ENCODE measurements at regions not wholly inside any gene's neighbourhood (a gene's known extent, or its start where the extent isn't known, plus 50 kb on each side); places are given as distances from the start of the nearest gene placed in this dataset.

DNA sequence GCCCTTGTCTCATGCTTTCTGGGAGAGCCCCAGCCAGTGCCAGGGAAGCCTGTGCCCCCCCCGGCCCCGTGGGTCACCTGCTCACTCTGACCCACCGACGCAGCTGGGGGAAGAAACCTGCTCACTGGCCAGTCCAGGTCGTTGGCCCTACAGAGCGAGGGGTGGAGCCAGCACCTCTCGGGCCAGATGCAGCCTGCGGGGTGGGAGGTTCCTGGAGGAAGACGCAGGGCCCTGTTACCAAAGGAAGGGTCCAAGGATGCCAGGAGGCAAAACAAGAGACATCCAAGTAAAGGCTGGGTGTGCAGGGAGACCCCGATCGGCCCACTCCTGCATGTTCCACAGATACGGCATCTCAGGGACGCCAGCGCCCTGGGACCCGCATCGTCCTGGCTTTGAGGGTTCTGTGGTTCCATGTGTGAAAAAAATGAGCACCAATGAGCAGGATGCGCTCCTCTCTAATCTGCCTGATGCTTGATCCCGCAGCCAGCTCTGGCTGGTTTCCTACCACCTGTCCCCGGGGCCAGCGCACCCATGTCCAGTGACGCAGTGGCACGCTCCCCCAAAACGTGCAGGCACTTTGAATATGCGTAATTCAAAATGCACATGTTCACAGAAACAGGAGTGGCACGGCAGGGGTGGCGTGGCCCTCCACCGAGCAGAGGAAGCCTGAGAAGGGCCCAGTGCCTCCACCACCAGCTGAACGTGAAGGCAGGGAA is 66.0 kb upstream of the GALNT9 start:
- TF ChIP-seq TAF1 (IDR thresholded peaks at IDR 0.05; ENCODE audit: borderline replicate concordance, insufficient read depth, low read length) (no peak), REST (IDR thresholded peaks at IDR 0.05; ENCODE audit: insufficient read depth in 1 of 2, low read depth in 2 of 2, low read length in 2 of 2) (no peak), SIN3A (IDR thresholded peaks at IDR 0.05; ENCODE audit: borderline replicate concordance, insufficient read depth, low read length) (no peak), FOXP2 (optimal IDR thresholded peaks at IDR 0.05; ENCODE audit: borderline replicate concordance, extremely low read depth, extremely low read length, insufficient read depth) (no peak), POLR2AphosphoS5 (IDR thresholded peaks at IDR 0.05; ENCODE audit: low read depth, low read length) (no peak)

DNA sequence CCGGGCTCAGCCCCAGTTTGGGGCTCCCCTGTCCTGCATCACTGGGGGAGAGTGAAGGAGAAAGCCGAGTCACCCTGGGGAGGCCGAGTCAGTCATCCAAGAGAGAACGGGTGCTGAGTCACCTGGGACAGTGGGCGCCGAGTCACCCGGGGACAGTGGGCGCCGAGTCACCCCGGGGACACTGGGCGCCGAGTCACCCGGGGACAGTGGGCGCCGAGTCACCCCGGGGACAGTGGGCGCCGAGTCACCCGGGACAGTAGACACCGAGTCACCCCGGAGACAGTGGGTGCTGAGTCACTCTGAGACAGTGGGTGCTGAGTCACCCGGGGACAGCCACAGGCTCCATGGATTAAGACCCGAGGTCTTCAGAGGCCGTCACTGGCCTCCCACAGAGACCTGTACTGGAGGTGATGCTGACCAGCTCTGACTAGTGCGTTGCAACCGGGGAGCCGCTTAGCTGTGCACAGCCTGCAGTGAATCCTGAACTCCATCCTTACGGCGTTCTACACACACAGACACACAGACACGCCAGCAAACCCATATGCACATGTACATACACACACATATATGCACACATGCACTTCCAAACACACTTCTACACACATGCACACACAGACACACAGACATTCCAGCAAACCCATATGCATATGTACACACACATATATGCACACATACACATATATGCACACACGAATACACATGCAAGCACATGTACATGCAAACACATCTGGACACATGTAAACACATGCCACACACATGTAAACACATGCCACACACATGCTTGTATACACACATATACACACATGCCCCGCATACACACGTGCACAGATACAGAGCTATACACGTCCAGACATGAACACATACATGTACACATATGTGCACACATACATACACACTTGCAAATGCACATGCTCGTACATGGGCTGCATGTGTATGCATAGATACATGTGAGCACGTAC is 64.9 kb upstream of the GALNT9 start:
- TF ChIP-seq TAF1 (IDR thresholded peaks at IDR 0.05; ENCODE audit: borderline replicate concordance, insufficient read depth, low read length) (no peak), SIN3A (IDR thresholded peaks at IDR 0.05; ENCODE audit: borderline replicate concordance, insufficient read depth, low read length) (no peak), POLR2AphosphoS5 (IDR thresholded peaks at IDR 0.05; ENCODE audit: low read depth, low read length) (no peak), FOXP2 (optimal IDR thresholded peaks at IDR 0.05; ENCODE audit: borderline replicate concordance, extremely low read depth, extremely low read length, insufficient read depth) (no peak), REST (IDR thresholded peaks at IDR 0.05; ENCODE audit: insufficient read depth in 1 of 2, low read depth in 2 of 2, low read length in 2 of 2) (no peak)

DNA sequence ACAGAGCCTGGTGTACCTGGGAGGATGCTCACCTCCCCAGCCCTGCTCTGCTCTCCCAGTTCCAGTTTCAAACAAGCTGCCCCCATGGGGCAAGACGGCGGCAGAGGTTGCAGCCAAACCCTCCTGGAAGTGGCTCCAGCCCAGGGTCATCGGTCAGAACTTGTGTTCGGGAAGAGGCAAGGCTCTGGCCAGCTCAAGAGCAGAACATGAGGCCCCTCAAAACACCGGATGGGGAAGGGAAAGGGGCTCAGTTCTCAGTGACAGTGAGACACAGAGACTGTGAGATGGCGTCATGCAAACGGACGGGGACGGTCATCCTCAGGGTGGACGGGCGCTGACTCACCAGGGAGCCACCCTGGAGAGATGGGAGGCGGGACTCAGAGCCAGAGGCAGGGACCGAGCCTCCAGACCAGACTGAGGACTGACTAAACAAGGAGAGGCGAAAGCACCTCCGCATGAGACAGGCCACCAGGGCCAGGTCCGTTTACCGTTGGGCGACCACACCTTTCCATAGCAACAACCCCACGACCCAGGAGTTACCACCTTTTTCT is 63.9 kb upstream of the GALNT9 start:
- TF ChIP-seq FOXP2 (optimal IDR thresholded peaks at IDR 0.05; ENCODE audit: borderline replicate concordance, extremely low read depth, extremely low read length, insufficient read depth) (no peak), REST (IDR thresholded peaks at IDR 0.05; ENCODE audit: insufficient read depth in 1 of 2, low read depth in 2 of 2, low read length in 2 of 2) (no peak)

DNA sequence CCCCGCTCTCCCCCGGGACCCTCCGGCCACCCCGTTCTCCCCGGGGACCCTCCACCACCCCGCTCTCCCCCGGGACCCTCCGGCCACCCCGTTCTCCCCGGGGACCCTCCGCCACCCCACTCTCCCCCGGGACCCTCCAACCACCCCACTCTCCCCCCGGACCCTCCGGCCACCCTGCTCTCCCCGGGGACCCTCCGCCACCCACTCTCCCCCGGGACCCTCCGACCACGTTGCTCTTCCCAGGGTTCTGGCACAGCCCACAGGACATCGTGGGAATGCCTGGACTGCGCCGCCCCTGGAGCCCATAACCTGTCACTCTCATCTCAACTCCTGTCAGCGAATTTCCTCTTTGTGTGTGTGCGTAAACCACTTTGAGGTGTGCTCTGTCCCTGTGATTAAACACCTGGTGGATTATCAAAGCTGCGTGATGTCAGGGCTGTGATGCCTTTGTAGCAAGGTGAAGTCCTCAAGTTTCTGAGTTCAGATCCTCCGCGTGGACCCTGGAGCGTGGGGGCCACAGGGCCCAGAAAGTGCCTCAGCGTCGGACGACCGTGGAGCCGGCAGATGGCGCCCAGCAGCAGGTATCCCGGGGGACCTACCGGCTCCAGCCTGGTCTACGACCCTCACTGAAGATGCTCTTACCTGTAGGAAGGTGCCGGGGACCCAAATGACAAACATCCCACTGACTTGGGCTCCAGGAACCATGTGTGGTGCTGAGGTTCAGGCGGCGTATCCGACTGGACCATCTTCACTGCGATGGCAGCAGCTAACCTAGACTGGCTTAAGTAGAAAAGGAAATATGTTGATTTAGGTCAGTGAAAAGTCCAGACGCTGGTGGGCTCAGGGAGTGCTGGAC is 63.2 kb upstream of the GALNT9 start:
- TF ChIP-seq SIN3A (IDR thresholded peaks at IDR 0.05; ENCODE audit: borderline replicate concordance, insufficient read depth, low read length) = no peak
- TF ChIP-seq FOXP2 (optimal IDR thresholded peaks at IDR 0.05; ENCODE audit: borderline replicate concordance, extremely low read depth, extremely low read length, insufficient read depth) = no peak
- no peak for TF ChIP-seq POLR2AphosphoS5 (IDR thresholded peaks at IDR 0.05; ENCODE audit: low read depth, low read length)
- no peak for TF ChIP-seq TAF1 (IDR thresholded peaks at IDR 0.05; ENCODE audit: borderline replicate concordance, insufficient read depth, low read length)
- TF ChIP-seq REST (IDR thresholded peaks at IDR 0.05; ENCODE audit: insufficient read depth in 1 of 2, low read depth in 2 of 2, low read length in 2 of 2) = no peak
